ENCODE measurements at regions not wholly inside any gene's neighbourhood (a gene's known extent, or its start where the extent isn't known, plus 50 kb on each side); places are given as distances from the start of the nearest gene placed in this dataset.

GRCh38 chr1:115413208-115413607 is 75.2 kb upstream of the NGF start:
- TF ChIP-seq CTCF (IDR thresholded peaks at IDR 0.05) (no peak), POLR2A (IDR thresholded peaks at IDR 0.05) (no peak)
